Activated T-cell treated with anti-CD3 and anti-CD28 coated beads, Interleukin-2, amount 50 U/mL, for 48 hours (primary cell): ENCODE measurements at regions not wholly inside any gene's neighbourhood (a gene's known extent, or its start where the extent isn't known, plus 50 kb on each side); places are given as distances from the start of the nearest gene placed in this dataset.

Experiments used
- DNase-seq, 2 experiments: peaks; one replicate each; pipeline ENCODE4 v3.0.0-alpha.2; 2020

- DNase-seq, result no peak
Observed at GRCh38 chr5:2163060-2163856, 280.5 kb upstream of the IRX4 start.

GRCh38 chr5:2160811-2161210 lies 278.1 kb upstream of the IRX4 start:
- no peak for DNase-seq

GRCh38 chr5:2158767-2159166 lies 276.0 kb upstream of the IRX4 start:
- no peak for DNase-seq

- no peak for DNase-seq
Observed at GRCh38 chr5:2158109-2158508, 275.4 kb upstream of the IRX4 start.

GRCh38 chr5:2157372-2157771 lies 274.6 kb upstream of the IRX4 start:
- no peak for DNase-seq

- no peak for DNase-seq
Observed at GRCh38 chr5:2156358-2157059, 273.8 kb upstream of the IRX4 start.

GRCh38 chr5:2155556-2155955 lies 272.8 kb upstream of the IRX4 start:
- DNase-seq, result no peak

- no peak for DNase-seq
Observed at GRCh38 chr5:2153802-2154201, 271.1 kb upstream of the IRX4 start.

GRCh38 chr5:2153350-2153749 lies 270.6 kb upstream of the IRX4 start:
- DNase-seq, result no peak

- peak; percentile 24 to 35 for DNase-seq
Observed at GRCh38 chr5:2151301-2151888, 268.7 kb upstream of the IRX4 start.

- peak; percentile 25 to 33 for DNase-seq
Observed at GRCh38 chr5:2149195-2149539, 266.4 kb upstream of the IRX4 start.

GRCh38 chr5:2148312-2149194 lies 265.8 kb upstream of the IRX4 start:
- no peak for DNase-seq

- DNase-seq, result no peak
Observed at GRCh38 chr5:2147504-2148311, 265.0 kb upstream of the IRX4 start.

- no peak for DNase-seq
Observed at GRCh38 chr5:2143646-2144353, 261.1 kb upstream of the IRX4 start.

GRCh38 chr5:2143088-2143487 lies 260.4 kb upstream of the IRX4 start:
- DNase-seq, result no peak

- no peak for DNase-seq
Observed at GRCh38 chr5:2142456-2142954, 259.8 kb upstream of the IRX4 start.

- no peak for DNase-seq
Observed at GRCh38 chr5:2141254-2142000, 258.7 kb upstream of the IRX4 start.

GRCh38 chr5:2140501-2141175 lies 257.9 kb upstream of the IRX4 start:
- no peak for DNase-seq

GRCh38 chr5:2139478-2139877 lies 256.8 kb upstream of the IRX4 start:
- DNase-seq, result no peak

- DNase-seq, result no peak
Observed at GRCh38 chr5:2138896-2139295, 256.2 kb upstream of the IRX4 start.
